Panc1 (cell line): ENCODE measurements at regions not wholly inside any gene's neighbourhood (a gene's known extent, or its start where the extent isn't known, plus 50 kb on each side); places are given as distances from the start of the nearest gene placed in this dataset.

Source experiments
- ATAC-seq: fragments of 200-7000 bp; cut with Tn5 transposase; 2 replicates; pipeline ENCODE4 v1.9.1; 2020; ENCODE audit warnings: mild to moderate bottlenecking, moderate library complexity
- BruUV-seq: library from RNA; stranded (reverse); fragments of 400-500 nt; replicated peaks from 2 replicates; lab custom pipeline; 2021; lab: Mats Ljungman, UMichigan
- CTCF ChIA-PET: fragments of 300-600 bp; sonication (Branson Sonifier 250); formaldehyde crosslinking; loops from one replicate; lab custom pipeline; 2022; ENCODE audit warnings: antibody characterized with exemption; lab: Charles Lee
- POLR2A ChIA-PET: fragments of 300-600 bp; sonication (Branson Sonifier 250); formaldehyde crosslinking; loops from one replicate; lab custom pipeline; 2022; ENCODE audit warnings: antibody characterized with exemption; lab: Charles Lee
- DNase-seq: peaks from one replicate; pipeline ENCODE4 v3.0.0-alpha.2; 2010; ENCODE audit warnings: low read depth, low spot score
- H3K27ac ChIP-seq: 2 replicates; pipeline ENCODE4 v1.5.1; 2011; ENCODE audit warnings: mild to moderate bottlenecking, low read length, inconsistent platforms
- H3K27me3 ChIP-seq: fragments of 200-500 bp; sonication (Bioruptor generic); 2 replicates; pipeline ENCODE4 v1.6.0; 2014; ENCODE audit warnings: low read length, inconsistent platforms; ENCODE audit not compliant: control insufficient read depth, insufficient read depth
- H3K36me3 ChIP-seq: fragments of 200-500 bp; sonication (Bioruptor generic); 2 replicates; pipeline ENCODE4 v1.5.1; 2014; ENCODE audit warnings: inconsistent platforms, mild to moderate bottlenecking, low read length, moderate library complexity; ENCODE audit not compliant: control insufficient read depth, insufficient read depth
- H3K4me1 ChIP-seq: 2 replicates; pipeline ENCODE4 v1.5.1; 2011; ENCODE audit warnings: inconsistent platforms, mild to moderate bottlenecking, low read length, moderate library complexity; ENCODE audit not compliant: control insufficient read depth, insufficient read depth
- H3K4me3 ChIP-seq, 2 experiments: 2 replicates each; pipeline ENCODE4 v1.5.1; 2011 to 2012; ENCODE audit warnings: low read depth in 2 of 2, low read length in 2 of 2, mild to moderate bottlenecking in 2 of 2, inconsistent platforms in 1 of 2, moderate library complexity in 1 of 2
- H3K9me3 ChIP-seq: fragments of 200-500 bp; sonication (Bioruptor generic); 2 replicates; pipeline ENCODE4 v1.5.1; 2014; ENCODE audit warnings: low read depth, mild to moderate bottlenecking, inconsistent platforms, low read length, moderate library complexity; ENCODE audit not compliant: control insufficient read depth, insufficient read depth
- CTCF ChIP-seq: fragments of 450-650 bp; IDR thresholded peaks from 2 replicates; pipeline ENCODE4 v1.5.1; 2017; ENCODE audit warnings: mild to moderate bottlenecking
- POLR2AphosphoS5 ChIP-seq: IDR thresholded peaks from 2 replicates; pipeline ENCODE4 v1.6.1; 2012; ENCODE audit warnings: mild to moderate bottlenecking, low read depth, low read length, moderate library complexity
- REST ChIP-seq, 2 experiments: IDR thresholded peaks; 2 replicates each; pipeline ENCODE4 v1.6.1; 2011 to 2012; ENCODE audit warnings: low read depth in 2 of 2, control low read depth in 1 of 2, low read length in 1 of 2, mild to moderate bottlenecking in 1 of 2, moderate library complexity in 1 of 2; ENCODE audit not compliant: insufficient read depth in 1 of 2
- SIN3A ChIP-seq: IDR thresholded peaks from 2 replicates; pipeline ENCODE4 v1.6.1; 2012; ENCODE audit warnings: low read depth, mild to moderate bottlenecking, low read length, moderate library complexity, borderline replicate concordance; ENCODE audit not compliant: insufficient read depth
- TCF7L2 ChIP-seq: IDR thresholded peaks from 2 replicates; pipeline ENCODE4 v1.6.1; 2011; ENCODE audit warnings: mild to moderate bottlenecking, low read depth, low read length, inconsistent platforms
- in situ Hi-C: cut with HindIII; loops from 2 replicates; pipeline ENCODE4 v1.10.0; 2016; ENCODE audit warnings: low sequenced_read_pairs, low pct_unique_long_range_greater_than_20kb
- intact Hi-C: fragments of 100-400 bp; cut with micrococcal nuclease; formaldehyde crosslinking; loops from one replicate; pipeline ENCODE4 v1.10.0; 2022; ENCODE audit not compliant: unreplicated experiment

GRCh38 chr4:179195887-179196286 lies 1753.7 kb upstream of the AGA start:
- Histone ChIP-seq H3K9me3 (no peaks in the 10 kb centered on the region), H3K4me1 (no peaks in the 10 kb centered on the region), H3K4me3 (no peak overlapping the region), H3K36me3 (no peaks in the 10 kb centered on the region), H3K27ac (no peak overlapping the region), H3K27me3 (no peaks in the 10 kb centered on the region)
- no peak for DNase-seq
- ChIA-PET POLR2A (no interaction called here), CTCF (no interaction called here)
- TF ChIP-seq REST (IDR thresholded peaks at IDR 0.05; ENCODE audit: insufficient read depth in 1 of 2, low read depth in 2 of 2, low read length in 1 of 2): no peak
- TF ChIP-seq TCF7L2: no peak
- TF ChIP-seq POLR2AphosphoS5: no peak
- TF ChIP-seq SIN3A: no peak
- no peak for TF ChIP-seq CTCF
- intact Hi-C loops: no loop called here
- in situ Hi-C loops: no loop called here
- no peak for ATAC-seq
- no TSS peak for BruUV-seq

- intact Hi-C loops: no loop called here
- no peaks in the 10 kb centered on the region for H3K4me1 ChIP-seq
- no peak overlapping the region for H3K27ac ChIP-seq
- POLR2A ChIA-PET: no interaction called here
- no peaks in the 10 kb centered on the region for H3K9me3 ChIP-seq
- no peaks in the 10 kb centered on the region for H3K36me3 ChIP-seq
- ATAC-seq: no peak
- H3K27me3 ChIP-seq: no peaks in the 10 kb centered on the region
- no peak for DNase-seq
- H3K4me3 ChIP-seq: no peak overlapping the region
- BruUV-seq: no TSS peak
- CTCF ChIA-PET: no interaction called here
- in situ Hi-C loops: no loop called here
- TF ChIP-seq CTCF: no peak
Observed at GRCh38 chr4:179196511-179196910, 1754.3 kb upstream of the AGA start.

- no peaks in the 10 kb centered on the region for H3K9me3 ChIP-seq
- no peak for DNase-seq
- H3K4me1 ChIP-seq: no peaks in the 10 kb centered on the region
- in situ Hi-C loops (no loop called here), intact Hi-C loops (no loop called here)
- ChIA-PET POLR2A (no interaction called here), CTCF (no interaction called here)
- no peak overlapping the region for H3K27ac ChIP-seq
- no peak for ATAC-seq
- no peaks in the 10 kb centered on the region for H3K36me3 ChIP-seq
- no TSS peak for BruUV-seq
- no peak for TF ChIP-seq SIN3A
- TF ChIP-seq TCF7L2: no peak
- no peak for TF ChIP-seq POLR2AphosphoS5
- no peak for TF ChIP-seq REST (IDR thresholded peaks at IDR 0.05; ENCODE audit: insufficient read depth in 1 of 2, low read depth in 2 of 2, low read length in 1 of 2)
- TF ChIP-seq CTCF: no peak
- H3K4me3 ChIP-seq: no peak overlapping the region
- H3K27me3 ChIP-seq: no peaks in the 10 kb centered on the region
Observed at GRCh38 chr4:179200681-179201080, 1758.4 kb upstream of the AGA start.
